Omental fat pad (tissue), 3 donors: ENCODE measurements at regions not wholly inside any gene's neighbourhood (a gene's known extent, or its start where the extent isn't known, plus 50 kb on each side); places are given as distances from the start of the nearest gene placed in this dataset.

ENCODE experiments used
- ATAC-seq: fragments of 150-250 bp; one replicate; pipeline ENCODE4 v1.9.1; 2016; ENCODE audit warnings: mild to moderate bottlenecking, moderate library complexity; ENCODE audit not compliant: low FRiP score
- DNase-seq: peaks from one replicate; pipeline ENCODE4 v3.0.0-alpha.2; 2019; ENCODE audit warnings: low spot score
- CTCF ChIP-seq, 3 donors: fragments of 450-650 bp; IDR thresholded peaks; one replicate each; pipeline ENCODE4 v1.5.1; 2016 to 2017; ENCODE audit warnings: antibody characterized with exemption in 3 of 3, mild to moderate bottlenecking in 3 of 3, moderate library complexity in 2 of 3

- TF ChIP-seq CTCF (IDR thresholded peaks at IDR 0.05) = no peak
- no peak for ATAC-seq
- no peak for DNase-seq
Measured at GRCh38 chr6:103699769-103700168, 1160.0 kb downstream of the HACE1 start.

GRCh38 chr6:103687430-103687829 lies 1172.3 kb downstream of the HACE1 start:
- TF ChIP-seq CTCF (IDR thresholded peaks at IDR 0.05) = no peak
- ATAC-seq = no peak
- no peak for DNase-seq

- no peak for TF ChIP-seq CTCF (IDR thresholded peaks at IDR 0.05)
- no peak for ATAC-seq
- DNase-seq = no peak
Measured at GRCh38 chr6:103680116-103680515, 1179.6 kb downstream of the HACE1 start.

- TF ChIP-seq CTCF (IDR thresholded peaks at IDR 0.05) = no peak
- DNase-seq (no peak), ATAC-seq (no peak)
Measured at GRCh38 chr6:103677290-103677689, 1182.4 kb downstream of the HACE1 start.

- ATAC-seq (no peak), DNase-seq (no peak)
- no peak for TF ChIP-seq CTCF (IDR thresholded peaks at IDR 0.05)
Measured at GRCh38 chr6:103675807-103676406, 1183.8 kb downstream of the HACE1 start.

- ATAC-seq = no peak
- no peak for DNase-seq
- TF ChIP-seq CTCF (IDR thresholded peaks at IDR 0.05) = no peak
Measured at GRCh38 chr6:103674790-103675189, 1184.9 kb downstream of the HACE1 start.

GRCh38 chr6:103672169-103672568 lies 1187.5 kb downstream of the HACE1 start:
- no peak for DNase-seq

More at GRCh38 chr6:103672169-103672568, 1187.5 kb downstream of the HACE1 start:
- no peak for TF ChIP-seq CTCF (IDR thresholded peaks at IDR 0.05)
- no peak for ATAC-seq
